ENCODE measurements at regions not wholly inside any gene's neighbourhood (a gene's known extent, or its start where the extent isn't known, plus 50 kb on each side); places are given as distances from the start of the nearest gene placed in this dataset.

DNA sequence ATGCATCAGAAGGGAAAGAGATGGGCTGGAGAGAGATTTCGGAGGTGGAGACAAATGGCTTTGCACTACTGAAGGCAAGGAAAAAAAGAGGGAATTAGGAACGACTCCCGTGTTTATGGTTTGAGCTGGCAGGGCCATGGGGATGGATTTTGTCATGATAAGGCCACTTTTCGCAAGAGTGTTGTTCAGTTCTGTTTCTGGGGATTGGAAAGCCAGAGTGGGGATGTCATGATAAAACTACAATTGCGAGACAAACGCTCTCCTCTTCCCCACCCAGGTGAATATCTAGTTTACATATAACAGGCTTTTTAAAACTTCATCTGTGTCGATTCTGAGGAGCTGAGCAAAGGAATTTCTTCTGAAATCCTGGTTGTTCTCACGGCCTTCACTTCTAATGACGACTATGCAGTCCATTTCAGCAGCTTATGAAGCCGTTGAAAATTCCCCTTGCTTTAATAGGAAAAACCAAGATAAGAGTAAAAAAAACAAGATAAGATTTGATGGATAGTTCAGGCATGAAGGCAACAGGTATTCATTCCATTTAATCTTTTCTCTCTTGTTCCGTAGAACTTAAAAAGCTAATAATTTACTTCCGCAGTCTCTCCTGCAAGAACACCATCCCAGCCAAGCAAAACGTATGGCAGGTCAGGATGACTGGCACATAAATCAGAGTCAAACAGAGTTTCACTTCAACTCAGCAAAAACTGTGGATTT lies 245.6 kb upstream of the PITRM1 start:
- TF ChIP-seq CTCF (IDR thresholded peaks at IDR 0.05): no peak
- no peak for TF ChIP-seq ZFX (IDR thresholded peaks at IDR 0.05; ENCODE audit: borderline replicate concordance)

Data from 22Rv1 (cell line).